Liver (tissue), 8 donors: ENCODE measurements at regions not wholly inside any gene's neighbourhood (a gene's known extent, or its start where the extent isn't known, plus 50 kb on each side); places are given as distances from the start of the nearest gene placed in this dataset.

Source experiments
- DNase-seq: peaks from one replicate; pipeline ENCODE4 v3.0.0-alpha.2; 2017; ENCODE audit warnings: low spot score
- H3K27ac ChIP-seq, 2 donors: one replicate each; pipeline ENCODE4 v1.7.0; 2013; ENCODE audit warnings: inconsistent platforms in 2 of 2, low read length in 2 of 2, control low read depth in 1 of 2, low read depth in 1 of 2, mild to moderate bottlenecking in 1 of 2
- H3K27me3 ChIP-seq, 4 donors: one replicate each; pipeline versions ENCODE4 v1.6.1 to v1.7.0; 2013; ENCODE audit warnings: low read length in 3 of 4, inconsistent platforms in 1 of 4, mild to moderate bottlenecking in 1 of 4, moderate library complexity in 1 of 4; ENCODE audit not compliant: control insufficient read depth in 4 of 4, insufficient read depth in 4 of 4
- H3K36me3 ChIP-seq, 4 donors: one replicate each; pipeline versions ENCODE4 v1.6.1 to v1.7.0; 2013; ENCODE audit warnings: low read length in 3 of 4, mild to moderate bottlenecking in 3 of 4, low read depth in 1 of 4, moderate library complexity in 1 of 4; ENCODE audit not compliant: control insufficient read depth in 4 of 4, insufficient read depth in 3 of 4
- H3K4me1 ChIP-seq, 4 donors: one replicate each; pipeline versions ENCODE4 v1.6.1 to v1.7.0; 2013; ENCODE audit warnings: low read length in 3 of 4, mild to moderate bottlenecking in 3 of 4, moderate library complexity in 1 of 4; ENCODE audit not compliant: control insufficient read depth in 4 of 4, insufficient read depth in 4 of 4
- H3K4me3 ChIP-seq, 3 donors: one replicate each; pipeline versions ENCODE4 v1.6.1 to v1.7.0; 2013; ENCODE audit warnings: low read length in 3 of 3, control low read depth in 1 of 3, low read depth in 1 of 3, mild to moderate bottlenecking in 1 of 3
- H3K9ac ChIP-seq, 2 donors: one replicate each; pipeline ENCODE4 v1.7.0; 2013; ENCODE audit warnings: low read length in 2 of 2, mild to moderate bottlenecking in 2 of 2, moderate library complexity in 2 of 2, control low read depth in 1 of 2, low read depth in 1 of 2
- H3K9me3 ChIP-seq, 4 donors: one replicate each; pipeline versions ENCODE4 v1.6.1 to v1.7.0; 2013; ENCODE audit warnings: low read length in 3 of 4; ENCODE audit not compliant: control insufficient read depth in 4 of 4
- ATF3 ChIP-seq: IDR thresholded peaks from 2 replicates; pipeline ENCODE4 v1.6.1; 2016; ENCODE audit warnings: antibody characterized with exemption
- CTCF ChIP-seq: fragments of 150-350 bp; IDR thresholded peaks from 2 replicates; pipeline ENCODE4 v1.5.1; 2017; ENCODE audit warnings: improper control_type of control experiment, low read depth, low read length; ENCODE audit not compliant: missing input control
- EGR1 ChIP-seq, 2 donors: IDR thresholded peaks; 2 replicates each; pipeline ENCODE4 v1.6.1; 2016 to 2018; ENCODE audit warnings: antibody characterized with exemption in 2 of 2, low read depth in 2 of 2
- FOXA1 ChIP-seq: IDR thresholded peaks from 2 replicates; pipeline ENCODE4 v1.6.1; 2016; ENCODE audit warnings: antibody characterized with exemption
- FOXA2 ChIP-seq: IDR thresholded peaks from 2 replicates; pipeline ENCODE4 v1.6.1; 2016; ENCODE audit warnings: antibody characterized with exemption
- GABPA ChIP-seq, 2 donors: IDR thresholded peaks in 1 of 2; conservative IDR thresholded peaks in 1 of 2; 2 replicates each; pipeline ENCODE4 v1.6.1; 2016; ENCODE audit warnings: antibody characterized with exemption in 2 of 2, mild to moderate bottlenecking in 1 of 2, moderate library complexity in 1 of 2
- HNF4A ChIP-seq, 2 donors: conservative IDR thresholded peaks; 2 replicates each; pipeline ENCODE4 v1.6.1; 2016; ENCODE audit warnings: antibody characterized with exemption in 2 of 2, mild to moderate bottlenecking in 2 of 2
- HNF4G ChIP-seq: IDR thresholded peaks from 2 replicates; pipeline ENCODE4 v1.6.1; 2016; ENCODE audit warnings: antibody characterized with exemption
- JUND ChIP-seq, 2 donors: IDR thresholded peaks; 2 replicates each; pipeline ENCODE4 v1.6.1; 2016; ENCODE audit warnings: antibody characterized with exemption in 2 of 2
- MAX ChIP-seq: IDR thresholded peaks from 2 replicates; pipeline ENCODE4 v1.6.1; 2016; ENCODE audit warnings: antibody characterized with exemption
- NR2F2 ChIP-seq: IDR thresholded peaks from 2 replicates; pipeline ENCODE4 v1.6.1; 2016; ENCODE audit warnings: antibody characterized with exemption
- RAD21 ChIP-seq, 2 donors: IDR thresholded peaks; 2 replicates each; pipeline ENCODE4 v1.6.1; 2016; ENCODE audit warnings: antibody characterized with exemption in 2 of 2, mild to moderate bottlenecking in 2 of 2
- REST ChIP-seq: IDR thresholded peaks from 2 replicates; pipeline ENCODE4 v1.6.1; 2016; ENCODE audit warnings: antibody characterized with exemption, mild to moderate bottlenecking
- RXRA ChIP-seq, 2 donors: IDR thresholded peaks; 2 replicates each; pipeline ENCODE4 v1.6.1; 2017 to 2018; ENCODE audit warnings: antibody characterized with exemption in 2 of 2, mild to moderate bottlenecking in 1 of 2
- SP1 ChIP-seq: IDR thresholded peaks from 2 replicates; pipeline ENCODE4 v1.6.1; 2018; ENCODE audit warnings: antibody characterized with exemption, mild to moderate bottlenecking
- TAF1 ChIP-seq: conservative IDR thresholded peaks from 2 replicates; pipeline ENCODE4 v1.6.1; 2016; ENCODE audit warnings: antibody characterized with exemption, mild to moderate bottlenecking
- YY1 ChIP-seq: IDR thresholded peaks from 2 replicates; pipeline ENCODE4 v1.6.1; 2016; ENCODE audit warnings: antibody characterized with exemption, mild to moderate bottlenecking
- ZBTB33 ChIP-seq: IDR thresholded peaks from 2 replicates; pipeline ENCODE4 v1.6.1; 2016; ENCODE audit warnings: antibody characterized with exemption
- WGBS: extraction: QIAGEN DNeasy Blood & Tissue Kit; methylation state at CpG from one replicate; pipeline ENCODE4 v1.1.7; 2013; 5-methylcytosine and 5-hydroxymethylcytosine counted together
- donor health status: healthy.
- donor health status: healthy.
- donor health status: healthy.
- donor health status: healthy.
- donor health status: healthy.

GRCh38 chr3:76961284-76961683 is 78.6 kb upstream of the ROBO2 start:
- Histone ChIP-seq H3K36me3 (no peaks in the 10 kb centered on the region), H3K27ac (no peak overlapping the region), H3K9me3 (no peaks in the 10 kb centered on the region), H3K9ac (no peak overlapping the region), H3K4me1 (peaks cover 0 to 10% (median 4%) of the 10 kb centered on the region in 4 donors), H3K4me3 (no peak overlapping the region), H3K27me3 (no peaks in the 10 kb centered on the region)
- 73% methylated on average over 4 of the region's 4 CpGs for WGBS
- DNase-seq: no peak
- TF ChIP-seq GABPA (IDR thresholded peaks at IDR 0.05 in 1 of 2, conservative IDR thresholded peaks at IDR 0.05 in 1 of 2) (no peak), JUND (IDR thresholded peaks at IDR 0.05) (no peak), SP1 (no peak), EGR1 (IDR thresholded peaks at IDR 0.05; ENCODE audit: low read depth in 2 of 2) (no peak), FOXA2 (no peak), HNF4G (no peak), ATF3 (no peak), TAF1 (no peak), YY1 (no peak), RXRA (IDR thresholded peaks at IDR 0.05) (no peak), ZBTB33 (no peak), RAD21 (IDR thresholded peaks at IDR 0.05) (no peak), REST (no peak), NR2F2 (no peak), FOXA1 (no peak), MAX (no peak), HNF4A (conservative IDR thresholded peaks at IDR 0.05) (no peak), CTCF (no peak)
